Mammary epithelial cell (primary cell): ENCODE measurements at regions not wholly inside any gene's neighbourhood (a gene's known extent, or its start where the extent isn't known, plus 50 kb on each side); places are given as distances from the start of the nearest gene placed in this dataset.

Experiments
- EZH2 ChIP-seq: IDR thresholded peaks from 2 replicates; pipeline ENCODE4 v1.6.1; 2012; ENCODE audit warnings: low read length, inconsistent platforms, borderline replicate concordance
- TF ChIP-seq, protein P1 (sequence below), 2 donors: IDR thresholded peaks in 1 of 2; conservative IDR thresholded peaks in 1 of 2; 2 replicates each; pipeline ENCODE4 v1.5.1; 2011 to 2012; ENCODE audit warnings: inconsistent platforms in 2 of 2, low read length in 2 of 2, mild to moderate bottlenecking in 2 of 2, control low read depth in 1 of 2, low read depth in 1 of 2; ENCODE audit not compliant: insufficient read depth in 1 of 2; ENCODE audit errors: extremely low read depth in 1 of 2

DNA sequence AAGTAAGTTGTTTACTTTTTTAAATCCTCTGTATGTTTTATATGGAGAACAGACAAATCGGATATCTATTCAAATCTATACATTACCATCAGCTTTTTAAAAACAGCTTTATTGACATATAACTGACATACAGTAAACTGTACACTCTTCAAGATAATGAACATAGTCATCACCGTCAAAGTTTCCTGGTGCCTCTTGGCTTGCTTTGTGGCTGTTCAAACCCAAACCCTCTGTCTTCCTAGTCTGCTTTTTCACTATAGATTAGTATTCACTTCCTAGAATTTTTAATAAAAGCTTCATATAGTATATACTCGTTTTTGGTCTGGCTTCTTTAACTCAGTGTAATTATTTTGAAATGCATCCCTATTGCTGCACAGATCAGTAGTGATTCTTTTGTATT, 56.4 kb upstream of the TPTE start:
- TF ChIP-seq EZH2, result no peak
- TF ChIP-seq, protein P1, sequence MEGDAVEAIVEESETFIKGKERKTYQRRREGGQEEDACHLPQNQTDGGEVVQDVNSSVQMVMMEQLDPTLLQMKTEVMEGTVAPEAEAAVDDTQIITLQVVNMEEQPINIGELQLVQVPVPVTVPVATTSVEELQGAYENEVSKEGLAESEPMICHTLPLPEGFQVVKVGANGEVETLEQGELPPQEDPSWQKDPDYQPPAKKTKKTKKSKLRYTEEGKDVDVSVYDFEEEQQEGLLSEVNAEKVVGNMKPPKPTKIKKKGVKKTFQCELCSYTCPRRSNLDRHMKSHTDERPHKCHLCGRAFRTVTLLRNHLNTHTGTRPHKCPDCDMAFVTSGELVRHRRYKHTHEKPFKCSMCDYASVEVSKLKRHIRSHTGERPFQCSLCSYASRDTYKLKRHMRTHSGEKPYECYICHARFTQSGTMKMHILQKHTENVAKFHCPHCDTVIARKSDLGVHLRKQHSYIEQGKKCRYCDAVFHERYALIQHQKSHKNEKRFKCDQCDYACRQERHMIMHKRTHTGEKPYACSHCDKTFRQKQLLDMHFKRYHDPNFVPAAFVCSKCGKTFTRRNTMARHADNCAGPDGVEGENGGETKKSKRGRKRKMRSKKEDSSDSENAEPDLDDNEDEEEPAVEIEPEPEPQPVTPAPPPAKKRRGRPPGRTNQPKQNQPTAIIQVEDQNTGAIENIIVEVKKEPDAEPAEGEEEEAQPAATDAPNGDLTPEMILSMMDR (conservative IDR thresholded peaks at IDR 0.05 in 1 of 2, IDR thresholded peaks at IDR 0.05 in 1 of 2; ENCODE audit: extremely low read depth in 1 of 2, insufficient read depth in 1 of 2, low read depth in 1 of 2, low read length in 2 of 2), result no peak
